Testis (tissue), 2 donors: ENCODE measurements at regions not wholly inside any gene's neighbourhood (a gene's known extent, or its start where the extent isn't known, plus 50 kb on each side); places are given as distances from the start of the nearest gene placed in this dataset.

ENCODE experiments used
- DNase-seq: peaks from one replicate; pipeline ENCODE4 v3.0.0-alpha.2; 2019
- H3K27ac ChIP-seq, 2 donors: fragments of 200-600 bp; sonication (generic); one replicate each; pipeline ENCODE4 v1.5.1; 2019
- H3K27me3 ChIP-seq: fragments of 200-600 bp; sonication (generic); one replicate; pipeline ENCODE4 v1.5.1; 2019
- H3K36me3 ChIP-seq: fragments of 200-600 bp; sonication (generic); one replicate; pipeline ENCODE4 v1.5.1; 2017; ENCODE audit warnings: low read depth; ENCODE audit errors: missing control alignments
- H3K4me1 ChIP-seq: fragments of 200-600 bp; sonication (generic); one replicate; pipeline ENCODE4 v1.5.1; 2019
- H3K4me3 ChIP-seq, 2 donors: fragments of 200-600 bp; sonication (generic); one replicate each; pipeline ENCODE4 v1.5.1; 2017 to 2019
- H3K9me3 ChIP-seq: fragments of 200-600 bp; sonication (generic); one replicate; pipeline ENCODE4 v1.5.1; 2017
- CTCF ChIP-seq, 3 experiments: fragments of 450-650 bp in 2 of 3; fragments of 200-600 bp in 1 of 3; sonication (generic) in 1 of 3; IDR thresholded peaks; one replicate each; pipeline ENCODE4 v1.5.1; 2016 to 2019; ENCODE audit warnings: antibody characterized with exemption in 3 of 3, mild to moderate bottlenecking in 2 of 3, moderate library complexity in 1 of 3
- POLR2A ChIP-seq: fragments of 450-650 bp; IDR thresholded peaks from one replicate; pipeline ENCODE4 v1.6.1; 2017; ENCODE audit warnings: antibody characterized with exemption, mild to moderate bottlenecking, moderate library complexity
- WGBS, 2 donors: methylation state at CpG; one replicate each; pipeline ENCODE4 v1.1.5; 2018; 5-methylcytosine and 5-hydroxymethylcytosine counted together
- intact Hi-C: fragments of 100-400 bp; cut with DNase I; formaldehyde crosslinking; loops from one replicate; pipeline ENCODE4 v1.15.1; 2023; ENCODE audit warnings: low total_unique reads

- no peaks in the 10 kb centered on the region for H3K9me3 ChIP-seq
- no peak for DNase-seq
- intact Hi-C loops: no loop called here
- H3K4me3 ChIP-seq: no peak overlapping the region
- H3K36me3 ChIP-seq: no peaks in the 10 kb centered on the region
- WGBS, 2 donors: 76 to 81% methylated on average over 5 of the region's 5 CpGs
- TF ChIP-seq POLR2A (no peak), CTCF (IDR thresholded peaks at IDR 0.05) (no peak)
- no peaks in the 10 kb centered on the region for H3K27me3 ChIP-seq
- no peaks in the 10 kb centered on the region for H3K4me1 ChIP-seq
- no peak overlapping the region for H3K27ac ChIP-seq
Observed at GRCh38 chr10:123381224-123381623, 227.0 kb downstream of the BUB3 start.

- Histone ChIP-seq H3K9me3 (no peaks in the 10 kb centered on the region), H3K27ac (no peak overlapping the region), H3K27me3 (no peaks in the 10 kb centered on the region), H3K4me3 (no peak overlapping the region), H3K4me1 (no peaks in the 10 kb centered on the region), H3K36me3 (no peaks in the 10 kb centered on the region)
- WGBS, 2 donors: 77 to 85% methylated on average over 4 of the region's 4 CpGs
- no peak for DNase-seq
- intact Hi-C loops: no loop called here
- TF ChIP-seq POLR2A (no peak), CTCF (IDR thresholded peaks at IDR 0.05) (no peak)
Observed at GRCh38 chr10:123382491-123382890, 228.3 kb downstream of the BUB3 start.

GRCh38 chr10:123385508-123386080 is 231.4 kb downstream of the BUB3 start:
- Histone ChIP-seq H3K36me3 (no peaks in the 10 kb centered on the region), H3K9me3 (no peaks in the 10 kb centered on the region), H3K27me3 (no peaks in the 10 kb centered on the region), H3K4me1 (no peaks in the 10 kb centered on the region), H3K4me3 (no peak overlapping the region), H3K27ac (no peak overlapping the region)
- TF ChIP-seq POLR2A (no peak), CTCF (IDR thresholded peaks at IDR 0.05) (no peak)
- DNase-seq: no peak
- intact Hi-C loops: no loop called here
- 92 to 97% methylated on average over 2 of the region's 2 CpGs for WGBS, 2 donors

GRCh38 chr10:123389520-123389919 is 235.3 kb downstream of the BUB3 start:
- no peak for DNase-seq
- H3K36me3 ChIP-seq: no peaks in the 10 kb centered on the region
- no peak overlapping the region for H3K4me3 ChIP-seq
- H3K27ac ChIP-seq: no peak overlapping the region
- no peak for TF ChIP-seq POLR2A
- TF ChIP-seq CTCF (IDR thresholded peaks at IDR 0.05): no peak
- no peaks in the 10 kb centered on the region for H3K27me3 ChIP-seq
- 84% methylated on average over 2 of the region's 2 CpGs for WGBS, 2 donors
- no peaks in the 10 kb centered on the region for H3K4me1 ChIP-seq
- intact Hi-C loops: no loop called here
- no peaks in the 10 kb centered on the region for H3K9me3 ChIP-seq

GRCh38 chr10:123390332-123390731 is 236.1 kb downstream of the BUB3 start:
- WGBS, 2 donors: 81 to 86% methylated on average over 4 of the region's 4 CpGs
- Histone ChIP-seq H3K27me3 (no peaks in the 10 kb centered on the region), H3K4me3 (no peak overlapping the region), H3K36me3 (no peaks in the 10 kb centered on the region), H3K27ac (no peak overlapping the region), H3K9me3 (no peaks in the 10 kb centered on the region), H3K4me1 (no peaks in the 10 kb centered on the region)
- no peak for TF ChIP-seq POLR2A
- no peak for TF ChIP-seq CTCF (IDR thresholded peaks at IDR 0.05)
- intact Hi-C loops: no loop called here
- no peak for DNase-seq
